ENCODE measurements at regions not wholly inside any gene's neighbourhood (a gene's known extent, or its start where the extent isn't known, plus 50 kb on each side); places are given as distances from the start of the nearest gene placed in this dataset.

DNA sequence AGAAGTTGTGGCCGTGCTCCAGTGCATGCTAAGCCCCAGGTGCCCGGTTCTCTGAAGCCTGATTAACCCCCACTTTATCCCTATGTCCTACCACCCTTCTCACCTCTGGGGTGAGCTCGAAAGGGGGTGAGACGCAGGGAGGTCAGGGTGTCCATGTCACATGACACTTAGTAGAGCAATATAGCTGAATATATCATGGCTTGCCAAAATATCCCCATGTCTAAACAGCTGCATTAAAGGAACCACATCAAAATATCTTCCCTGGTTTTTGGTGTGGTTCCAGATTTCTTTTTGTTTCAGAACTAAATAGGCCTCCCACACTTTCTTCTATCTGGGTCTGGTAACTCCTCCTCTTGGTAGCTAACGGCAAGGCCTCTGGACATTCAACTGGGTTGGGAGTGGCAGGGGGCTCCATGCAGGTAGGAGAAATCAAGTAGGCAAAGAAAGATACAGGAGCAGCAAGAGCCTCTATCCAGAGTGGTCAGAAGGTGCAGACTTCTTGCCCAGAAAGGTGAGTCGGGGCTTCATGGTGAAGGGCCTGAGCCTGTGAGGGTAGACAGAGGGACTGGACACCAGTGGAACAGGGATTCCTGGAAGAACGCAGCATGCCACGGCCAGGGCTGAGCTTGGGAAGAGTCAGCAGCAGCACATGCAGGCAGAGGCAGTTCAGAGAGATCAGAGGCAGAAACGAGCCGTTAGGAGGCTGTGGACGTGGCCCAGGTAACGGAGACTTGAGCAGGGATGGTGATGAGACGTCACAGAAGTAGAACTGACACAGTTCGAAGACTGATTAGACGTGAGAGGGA is 202.8 kb upstream of the DIO3 start:
- Mint-ChIP-seq H3K9me3 (ENCODE audit: unreplicated experiment) (peaks cover 34% of the 10 kb centered on the region), H3K27ac (ENCODE audit: low read depth, unreplicated experiment) (no peak overlapping the region), H3K36me3 (ENCODE audit: insufficient read depth, unreplicated experiment) (no peaks in the 10 kb centered on the region), H3K27me3 (ENCODE audit: insufficient read depth, unreplicated experiment) (peaks cover 23% of the 10 kb centered on the region), H3K4me3 (ENCODE audit: unreplicated experiment) (no peak overlapping the region), H3K4me1 (ENCODE audit: insufficient read depth, unreplicated experiment) (no peaks in the 10 kb centered on the region)
- TF ChIP-seq, protein P1, sequence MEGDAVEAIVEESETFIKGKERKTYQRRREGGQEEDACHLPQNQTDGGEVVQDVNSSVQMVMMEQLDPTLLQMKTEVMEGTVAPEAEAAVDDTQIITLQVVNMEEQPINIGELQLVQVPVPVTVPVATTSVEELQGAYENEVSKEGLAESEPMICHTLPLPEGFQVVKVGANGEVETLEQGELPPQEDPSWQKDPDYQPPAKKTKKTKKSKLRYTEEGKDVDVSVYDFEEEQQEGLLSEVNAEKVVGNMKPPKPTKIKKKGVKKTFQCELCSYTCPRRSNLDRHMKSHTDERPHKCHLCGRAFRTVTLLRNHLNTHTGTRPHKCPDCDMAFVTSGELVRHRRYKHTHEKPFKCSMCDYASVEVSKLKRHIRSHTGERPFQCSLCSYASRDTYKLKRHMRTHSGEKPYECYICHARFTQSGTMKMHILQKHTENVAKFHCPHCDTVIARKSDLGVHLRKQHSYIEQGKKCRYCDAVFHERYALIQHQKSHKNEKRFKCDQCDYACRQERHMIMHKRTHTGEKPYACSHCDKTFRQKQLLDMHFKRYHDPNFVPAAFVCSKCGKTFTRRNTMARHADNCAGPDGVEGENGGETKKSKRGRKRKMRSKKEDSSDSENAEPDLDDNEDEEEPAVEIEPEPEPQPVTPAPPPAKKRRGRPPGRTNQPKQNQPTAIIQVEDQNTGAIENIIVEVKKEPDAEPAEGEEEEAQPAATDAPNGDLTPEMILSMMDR (IDR thresholded peaks at IDR 0.05; ENCODE audit: unreplicated experiment), result no peak
- DNase-seq (ENCODE audit: unreplicated experiment), result no peak
- BruUV-seq (replicated peaks), result no TSS peak
- intact Hi-C loops (cut with micrococcal nuclease), result no loop called here
- CTCF ChIA-PET, result interaction anchor here (0.7 kb wide), 1 partner anchor 94 kb away, joined by 4 read pairs; no protein-coding TSS in a partner anchor
- POLR2A ChIA-PET, result no interaction called here

DNA sequence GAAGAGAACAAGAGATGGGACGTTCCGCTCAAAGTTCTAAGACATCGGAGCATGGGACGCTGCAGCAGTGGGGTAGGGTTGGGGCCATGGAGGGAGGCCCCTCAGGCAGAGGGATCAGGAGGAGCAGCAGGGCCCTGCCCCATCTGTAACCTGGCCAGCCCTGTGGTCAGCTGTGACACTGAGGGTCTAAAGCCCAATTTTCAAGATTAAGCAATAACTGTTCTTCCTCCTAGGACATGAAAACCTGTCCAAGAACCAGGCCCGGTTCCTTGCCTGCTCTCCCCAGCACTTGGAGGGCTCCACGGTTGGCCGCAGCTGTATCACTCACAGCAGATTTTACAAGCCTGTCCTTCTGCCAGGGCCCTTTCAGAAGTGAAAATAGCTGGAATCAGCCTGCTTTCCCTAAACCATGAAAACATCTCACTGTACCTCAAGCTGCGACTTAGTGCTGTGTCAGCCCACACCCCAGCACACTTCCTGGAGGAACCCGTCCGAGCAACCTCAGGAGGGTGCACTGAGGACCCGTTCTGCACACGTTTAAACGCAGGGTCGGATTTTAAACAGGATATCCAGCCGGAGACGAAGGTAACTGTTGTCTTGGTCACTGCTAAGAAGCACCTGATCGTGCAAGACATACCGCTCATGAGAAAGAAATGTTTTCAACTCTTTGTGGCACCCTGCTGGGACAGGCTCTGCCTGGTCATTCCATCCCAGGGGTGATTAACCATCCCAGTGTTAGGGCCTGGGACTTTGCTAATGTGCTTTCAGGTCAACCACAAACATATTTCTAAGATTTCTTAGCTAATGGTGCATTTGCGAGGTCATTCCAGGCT is 201.9 kb upstream of the DIO3 start:
- H3K36me3 Mint-ChIP-seq (ENCODE audit: insufficient read depth, unreplicated experiment), result no peaks in the 10 kb centered on the region
- no peaks in the 10 kb centered on the region for H3K4me1 Mint-ChIP-seq (ENCODE audit: insufficient read depth, unreplicated experiment)
- BruUV-seq (replicated peaks), result no TSS peak
- H3K9me3 Mint-ChIP-seq (ENCODE audit: unreplicated experiment), result peaks cover 27% of the 10 kb centered on the region
- TF ChIP-seq, protein P1 (IDR thresholded peaks at IDR 0.05; ENCODE audit: unreplicated experiment), result no peak
- CTCF ChIA-PET, result no interaction called here
- H3K27me3 Mint-ChIP-seq (ENCODE audit: insufficient read depth, unreplicated experiment), result peaks cover 23% of the 10 kb centered on the region
- H3K4me3 Mint-ChIP-seq (ENCODE audit: unreplicated experiment), result no peak overlapping the region
- no peak overlapping the region for H3K27ac Mint-ChIP-seq (ENCODE audit: low read depth, unreplicated experiment)
- intact Hi-C loops (cut with micrococcal nuclease), result no loop called here
- POLR2A ChIA-PET, result interaction anchor here (1.0 kb wide), 1 partner anchor 89 kb away, joined by 4 read pairs; no protein-coding TSS in a partner anchor
- DNase-seq (ENCODE audit: unreplicated experiment), result no peak

DNA sequence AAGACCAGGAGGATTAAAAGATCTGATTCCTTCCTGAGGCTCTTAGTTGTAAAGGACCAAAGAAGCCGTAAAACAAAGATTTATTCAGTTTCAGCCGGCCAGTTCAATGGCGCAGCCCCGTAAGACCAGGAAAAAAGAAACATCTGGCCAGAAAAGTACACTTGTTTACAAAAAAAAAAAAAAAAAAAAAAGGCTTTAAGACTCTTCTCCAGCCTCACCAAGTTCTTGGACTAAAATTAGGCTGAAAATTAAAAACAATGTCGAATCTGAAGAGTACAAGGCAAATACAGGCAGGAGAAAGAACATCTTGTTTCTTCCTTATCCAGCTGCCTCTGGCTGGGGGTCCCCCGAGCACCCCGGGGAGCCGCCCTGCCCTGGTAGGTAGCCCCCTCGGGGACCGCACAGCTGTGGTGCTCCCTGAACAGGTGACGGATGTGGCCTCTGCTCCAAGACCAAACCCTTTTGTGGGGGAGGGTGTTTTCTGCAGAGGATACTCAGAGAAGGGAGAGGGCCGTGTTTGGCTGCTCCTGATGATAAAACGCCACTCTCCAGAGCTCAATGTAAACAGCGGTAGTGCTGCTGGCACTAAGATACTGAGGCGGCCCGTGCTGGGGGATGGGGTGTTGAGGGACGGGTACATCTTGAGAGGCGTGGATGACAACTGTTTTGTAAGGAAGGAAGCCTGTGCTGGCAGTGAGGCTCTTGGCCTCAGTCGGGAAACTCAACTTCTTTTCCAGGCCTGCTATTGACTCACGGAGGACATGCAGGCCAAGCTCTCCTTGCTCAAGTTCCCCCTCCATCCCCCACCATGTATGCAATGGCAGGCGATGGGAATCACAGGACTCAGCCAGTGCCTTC is 201.0 kb upstream of the DIO3 start:
- no peak for DNase-seq (ENCODE audit: unreplicated experiment)
- Mint-ChIP-seq H3K9me3 (ENCODE audit: unreplicated experiment) (peaks cover 20% of the 10 kb centered on the region), H3K27me3 (ENCODE audit: insufficient read depth, unreplicated experiment) (peaks cover 15% of the 10 kb centered on the region), H3K36me3 (ENCODE audit: insufficient read depth, unreplicated experiment) (no peaks in the 10 kb centered on the region), H3K4me3 (ENCODE audit: unreplicated experiment) (no peak overlapping the region), H3K4me1 (ENCODE audit: insufficient read depth, unreplicated experiment) (no peaks in the 10 kb centered on the region), H3K27ac (ENCODE audit: low read depth, unreplicated experiment) (no peak overlapping the region)
- CTCF ChIA-PET, result no interaction called here
- intact Hi-C loops (cut with micrococcal nuclease), result no loop called here
- TF ChIP-seq, protein P1 (IDR thresholded peaks at IDR 0.05; ENCODE audit: unreplicated experiment), result no peak
- BruUV-seq (replicated peaks), result no TSS peak
- POLR2A ChIA-PET, result interaction anchor here (1.0 kb wide), 1 partner anchor 88 kb away, joined by 4 read pairs; no protein-coding TSS in a partner anchor
